HG02678 (cell line): ENCODE measurements at regions not wholly inside any gene's neighbourhood (a gene's known extent, or its start where the extent isn't known, plus 50 kb on each side); places are given as distances from the start of the nearest gene placed in this dataset.

ENCODE experiments used
- ATAC-seq: cut with Tn5 transposase; IDR thresholded peaks from one replicate; pipeline ENCODE4 v1.9.1; 2021; ENCODE audit warnings: mild to moderate bottlenecking, moderate library complexity; ENCODE audit not compliant: unreplicated experiment

DNA sequence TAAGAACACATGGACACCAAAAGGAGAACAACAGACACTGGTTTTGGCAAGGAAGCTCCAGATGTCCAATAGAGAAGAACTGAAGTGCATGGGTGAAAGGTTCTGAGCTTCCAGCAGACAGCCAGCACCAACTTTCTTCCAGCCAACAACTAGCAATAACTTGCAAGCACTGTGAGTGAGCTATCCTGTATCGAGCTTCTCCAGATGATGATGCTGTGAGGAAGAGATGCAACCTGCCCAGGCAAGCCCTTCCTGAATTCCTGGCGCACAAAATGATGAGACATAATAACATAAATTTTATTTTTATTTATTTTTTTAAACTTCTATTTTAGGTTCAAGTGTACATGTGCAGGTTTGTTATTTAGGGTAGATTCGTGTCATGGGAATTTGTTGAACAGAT, 692.1 kb downstream of the DNAJB9 start:
- no peak for ATAC-seq

DNA sequence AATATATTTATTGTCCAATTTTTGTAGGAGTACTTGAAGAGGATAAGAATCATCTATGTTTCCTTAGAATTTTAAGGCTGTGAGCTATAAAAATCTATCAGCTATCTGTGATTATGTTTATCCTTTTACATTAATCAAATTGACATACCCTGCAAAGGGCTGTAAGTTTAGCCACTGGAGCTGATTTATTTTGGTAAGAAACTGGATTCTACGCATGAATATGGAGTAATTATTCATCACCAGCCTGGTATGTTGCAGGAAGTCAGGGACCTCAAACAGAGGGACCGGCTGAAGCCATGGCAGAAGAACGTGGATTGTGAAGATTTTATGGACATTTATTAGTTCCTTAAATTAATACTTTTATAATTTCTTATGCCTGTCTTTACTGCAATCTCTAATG, 696.9 kb downstream of the DNAJB9 start:
- no peak for ATAC-seq

DNA sequence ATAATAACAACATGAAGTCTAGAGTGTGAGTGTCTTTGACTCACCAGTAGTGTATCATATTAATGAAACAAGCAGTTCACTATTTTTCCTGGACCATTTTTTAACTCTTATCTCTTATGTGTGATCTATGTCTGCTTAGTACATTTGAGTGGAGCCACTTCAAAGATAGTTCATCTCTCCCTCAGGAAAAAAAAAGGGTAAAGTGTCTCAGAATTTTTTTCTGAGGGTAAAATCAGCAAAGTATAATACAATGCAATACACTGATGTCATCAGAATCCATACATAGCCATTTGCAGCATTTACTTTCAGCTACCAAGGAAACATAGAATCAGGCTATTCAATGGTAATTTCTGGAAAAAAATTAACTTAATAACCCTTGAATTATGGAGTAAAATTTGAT, 706.7 kb downstream of the DNAJB9 start:
- ATAC-seq, result no peak

DNA sequence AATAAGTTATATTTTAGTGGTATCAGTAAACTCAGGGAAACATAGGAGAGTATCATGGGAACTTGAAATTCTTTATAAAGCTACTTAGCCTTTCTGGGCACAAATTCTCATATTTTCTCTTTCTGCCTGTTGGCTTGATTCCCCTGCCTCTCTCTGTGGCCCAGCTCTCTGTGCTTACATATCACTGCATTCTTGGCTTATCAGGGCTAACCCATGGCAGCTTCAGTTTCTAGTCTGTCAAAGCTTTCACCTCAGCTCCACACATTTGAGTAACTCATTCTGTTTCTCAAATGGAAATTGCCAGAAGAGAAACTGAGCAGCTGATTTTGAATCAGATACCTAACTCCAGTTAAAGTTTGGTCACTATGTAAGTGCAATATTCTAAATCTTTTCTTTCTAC, 713.1 kb downstream of the DNAJB9 start:
- ATAC-seq, result no peak

DNA sequence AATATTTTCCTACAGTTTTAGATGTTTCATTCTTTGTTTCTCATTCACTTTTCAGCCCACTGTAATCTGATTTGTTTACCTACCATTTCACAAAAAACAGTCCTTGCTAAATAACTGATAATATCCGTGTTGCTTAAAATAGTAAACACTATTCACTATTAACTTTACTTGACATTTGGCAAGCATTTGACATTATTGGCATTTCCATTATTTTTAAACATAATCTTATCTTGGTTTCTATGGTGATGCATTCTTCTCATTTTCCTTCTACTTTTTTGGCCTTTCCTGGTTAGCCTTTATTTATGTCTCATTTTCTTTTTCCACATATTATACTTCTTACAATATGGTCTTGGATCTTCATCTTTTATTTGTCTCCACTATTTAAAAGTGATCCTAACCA, 715.3 kb downstream of the DNAJB9 start:
- no peak for ATAC-seq

DNA sequence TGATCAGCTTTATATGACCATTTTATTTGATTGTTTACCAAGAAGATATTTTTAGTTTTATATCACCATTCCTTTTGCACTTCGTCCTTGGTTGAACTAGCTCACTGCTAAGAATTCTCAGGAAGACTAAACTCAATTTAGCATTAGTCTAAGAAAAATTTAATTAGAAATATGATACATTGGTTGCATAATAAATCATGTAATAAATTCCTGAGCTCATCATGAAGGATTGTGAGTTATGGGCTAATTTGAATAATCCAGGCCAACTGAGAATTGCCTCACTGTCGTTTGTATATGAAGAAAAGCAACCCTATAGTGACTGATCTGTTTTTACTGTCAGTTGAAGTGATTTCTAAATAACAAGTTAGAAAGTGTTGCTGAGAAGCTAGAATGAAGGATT, 725.5 kb downstream of the DNAJB9 start:
- ATAC-seq, result no peak

DNA sequence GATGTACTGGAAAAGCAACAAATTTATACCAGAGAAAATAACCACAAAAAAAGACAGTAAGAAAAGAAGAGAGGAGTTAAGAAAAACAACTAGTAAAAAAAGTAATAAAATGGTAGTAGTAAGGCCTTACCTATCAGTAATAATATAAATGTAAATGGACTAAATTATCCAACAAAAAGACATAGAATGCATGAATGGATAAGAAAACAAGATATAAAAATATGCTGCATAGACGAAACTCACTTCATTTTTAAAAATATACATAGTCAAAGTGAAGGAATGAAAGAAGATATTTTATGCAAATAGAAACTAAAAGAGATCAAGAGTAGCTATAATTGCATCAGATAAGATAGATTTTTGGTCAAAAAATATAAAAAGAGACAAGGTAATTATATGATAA, 739.1 kb downstream of the DNAJB9 start:
- no peak for ATAC-seq

DNA sequence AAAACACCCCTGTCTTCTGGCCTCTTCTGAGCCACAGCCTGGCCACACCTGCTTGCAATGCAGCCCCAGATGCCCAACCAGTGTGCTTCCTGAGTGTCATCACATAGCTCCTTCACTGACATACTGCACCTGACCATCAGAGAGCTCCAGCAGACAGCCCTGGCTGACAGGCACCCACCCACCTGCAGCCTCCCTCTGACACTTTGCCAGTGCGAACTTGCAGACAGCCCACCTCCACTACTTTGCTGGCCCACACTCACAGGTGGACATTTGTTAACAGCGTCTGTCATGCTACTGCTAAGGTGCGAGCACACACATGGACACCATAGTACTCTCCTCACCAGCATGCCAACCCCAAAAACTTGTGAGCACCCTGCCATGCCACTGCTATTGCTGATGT, 740.1 kb downstream of the DNAJB9 start:
- no peak for ATAC-seq

DNA sequence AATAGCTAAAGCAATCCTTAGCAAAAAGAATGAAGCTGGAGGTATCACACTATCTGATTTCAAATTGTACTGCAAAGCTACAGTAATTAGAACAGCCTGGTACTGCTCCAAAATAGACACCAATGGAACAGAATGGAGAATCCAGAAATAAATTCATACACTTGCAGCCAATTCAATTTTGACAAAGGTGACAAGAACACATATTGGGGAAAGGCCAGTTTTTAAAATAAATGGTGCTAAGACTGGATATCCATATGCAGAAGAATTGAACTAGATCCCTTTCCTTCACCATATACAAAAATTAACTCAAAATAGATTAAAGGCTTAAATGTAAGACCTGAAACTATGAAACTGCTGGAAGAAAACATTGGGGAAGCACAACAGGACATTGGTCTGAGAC, 748.5 kb downstream of the DNAJB9 start:
- no peak for ATAC-seq

DNA sequence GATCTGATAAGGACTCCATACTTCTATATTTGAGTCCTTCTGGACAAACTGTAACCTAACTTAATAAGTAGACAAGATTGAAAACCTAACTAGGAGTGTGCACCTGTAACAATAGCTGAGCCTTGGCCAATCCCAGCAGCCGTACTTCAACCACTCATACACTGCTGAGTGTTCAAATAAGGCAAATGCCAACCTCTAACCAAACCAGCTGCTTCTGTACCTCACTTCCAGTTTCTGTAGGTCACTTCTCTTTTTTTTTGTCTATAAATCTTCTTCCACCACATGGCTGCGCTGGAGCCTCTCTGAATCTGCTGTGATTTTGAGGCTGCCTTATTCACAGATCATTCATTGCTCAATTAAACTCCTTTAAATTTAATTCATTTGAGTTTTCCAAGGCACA, 753.2 kb downstream of the DNAJB9 start:
- ATAC-seq, result no peak

DNA sequence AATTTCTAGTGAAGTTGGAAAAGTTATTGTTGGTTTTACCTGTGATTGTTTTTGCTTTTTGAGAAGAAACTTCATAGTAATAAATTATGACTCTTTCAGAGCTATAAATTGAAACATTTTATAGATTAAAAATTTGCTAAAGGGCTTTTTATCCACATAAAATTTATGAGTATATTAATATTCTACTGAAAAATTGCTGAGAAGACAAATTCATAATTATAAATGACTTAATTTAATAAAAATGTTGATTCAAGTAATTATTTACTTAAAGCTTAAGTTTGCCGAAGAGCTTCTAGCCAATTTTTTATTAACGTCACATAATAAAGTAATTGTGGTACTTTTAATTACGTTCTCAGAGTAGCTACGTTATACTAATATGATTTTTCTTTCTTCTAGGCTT, 761.7 kb downstream of the DNAJB9 start:
- ATAC-seq, result no peak

DNA sequence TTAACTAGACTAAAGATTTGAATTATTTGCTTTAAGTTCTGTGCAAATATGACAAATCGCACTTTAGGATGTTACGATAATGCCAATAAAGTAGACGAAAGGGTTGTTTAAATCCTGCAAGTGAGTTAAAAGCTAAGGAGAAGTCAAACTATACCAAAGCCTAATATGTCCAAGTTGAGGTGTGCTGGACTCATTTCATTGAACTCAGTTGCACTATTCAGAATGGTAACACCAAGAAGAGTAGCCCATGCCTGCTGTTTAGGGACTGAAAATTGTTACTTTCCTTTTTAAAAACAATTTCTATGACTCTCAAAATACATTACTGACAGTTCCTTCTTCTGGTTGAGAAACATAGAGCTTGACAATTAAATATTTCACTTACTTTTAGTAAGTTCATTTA, 766.3 kb downstream of the DNAJB9 start:
- no peak for ATAC-seq

DNA sequence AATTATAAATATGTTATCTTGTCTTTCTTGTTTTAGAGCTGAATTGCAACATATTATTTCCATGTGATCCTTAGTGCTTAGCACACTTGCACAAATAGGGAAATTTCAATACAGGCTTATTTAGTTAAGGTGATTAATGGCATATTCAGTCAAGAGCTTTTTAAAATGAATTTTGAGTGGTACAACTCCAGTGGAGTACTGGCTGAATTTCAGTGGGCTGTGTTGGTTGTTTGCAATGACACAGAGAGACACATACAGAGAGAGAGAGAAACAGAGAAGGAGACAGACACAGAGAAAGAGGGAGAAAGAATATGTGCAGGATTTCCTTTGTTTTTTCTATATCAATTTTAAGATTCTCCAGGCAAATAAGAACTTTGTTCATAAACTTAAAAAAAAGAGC, 766.9 kb downstream of the DNAJB9 start:
- no peak for ATAC-seq

DNA sequence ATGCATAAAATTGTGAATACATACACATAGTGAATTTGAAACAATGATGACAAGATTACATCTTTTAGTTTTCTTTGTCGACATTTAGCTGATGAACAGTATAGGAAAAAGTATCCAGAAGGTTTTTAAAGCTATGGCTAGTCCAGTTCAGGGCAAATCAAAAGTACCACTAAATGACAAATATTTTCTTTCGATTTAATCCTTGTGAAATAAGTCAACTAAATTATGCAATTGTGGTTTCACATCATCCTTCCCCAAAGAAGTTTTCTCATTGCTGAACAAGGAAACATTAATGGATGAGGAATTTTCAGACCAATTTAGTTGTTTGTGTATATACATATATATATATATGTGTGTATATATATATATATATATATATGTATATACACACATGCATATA, 774.0 kb downstream of the DNAJB9 start:
- ATAC-seq, result no peak

DNA sequence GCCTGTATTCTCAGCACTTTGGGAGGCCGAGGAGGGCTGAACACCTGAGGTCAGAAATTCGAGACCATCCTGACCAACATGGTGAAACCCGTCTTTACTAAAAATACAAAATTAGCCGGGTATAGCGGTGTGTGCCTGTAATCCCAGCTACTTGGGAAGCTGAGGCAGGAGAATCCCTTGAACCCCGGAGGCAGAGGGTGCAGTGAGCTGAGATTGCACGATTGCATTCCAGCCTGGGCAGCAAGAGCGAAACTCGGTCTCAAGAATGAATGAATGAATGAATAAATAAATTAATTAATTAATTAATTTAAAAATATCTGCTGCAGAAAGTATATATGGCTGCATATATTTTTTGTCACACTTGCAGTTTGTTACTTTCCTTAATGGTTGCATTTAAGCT, 781.8 kb downstream of the DNAJB9 start:
- ATAC-seq, result no peak

DNA sequence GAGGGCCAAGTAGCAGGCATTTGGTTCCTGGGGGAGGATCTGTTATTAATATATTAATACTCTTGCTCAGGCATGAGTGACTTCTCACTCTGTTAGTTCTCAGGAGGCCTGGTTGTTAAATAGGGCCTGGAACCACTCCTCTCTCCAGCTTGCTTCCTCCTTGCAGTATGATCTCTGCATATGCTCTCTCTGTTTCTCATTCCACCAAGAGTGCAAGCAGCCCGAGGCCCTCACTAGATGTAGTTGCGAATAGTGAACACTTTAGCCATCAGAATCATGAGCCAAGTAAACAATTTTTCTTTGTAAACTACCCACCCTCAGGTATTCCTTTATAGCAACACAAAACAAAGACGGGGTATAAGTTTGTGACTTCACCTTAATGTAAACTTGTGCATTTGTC, 784.3 kb downstream of the DNAJB9 start:
- no peak for ATAC-seq

DNA sequence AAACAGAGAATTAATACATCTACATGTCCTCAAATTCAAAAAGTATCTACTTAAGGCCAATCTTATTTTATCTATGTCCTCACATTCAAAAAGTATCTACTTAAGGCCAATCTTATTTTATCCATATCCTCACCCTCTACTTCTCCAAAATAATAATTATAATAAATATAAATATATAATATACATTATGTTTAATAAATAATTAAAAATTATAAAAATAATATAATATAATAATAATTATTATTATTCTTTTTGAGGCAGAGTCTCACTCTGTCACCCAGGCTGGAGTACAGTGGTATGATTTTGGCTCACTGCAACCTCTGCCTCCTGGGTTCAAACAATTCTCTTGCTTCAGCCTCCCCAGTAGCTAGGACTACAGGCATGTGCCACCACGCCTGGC, 784.9 kb downstream of the DNAJB9 start:
- no peak for ATAC-seq

DNA sequence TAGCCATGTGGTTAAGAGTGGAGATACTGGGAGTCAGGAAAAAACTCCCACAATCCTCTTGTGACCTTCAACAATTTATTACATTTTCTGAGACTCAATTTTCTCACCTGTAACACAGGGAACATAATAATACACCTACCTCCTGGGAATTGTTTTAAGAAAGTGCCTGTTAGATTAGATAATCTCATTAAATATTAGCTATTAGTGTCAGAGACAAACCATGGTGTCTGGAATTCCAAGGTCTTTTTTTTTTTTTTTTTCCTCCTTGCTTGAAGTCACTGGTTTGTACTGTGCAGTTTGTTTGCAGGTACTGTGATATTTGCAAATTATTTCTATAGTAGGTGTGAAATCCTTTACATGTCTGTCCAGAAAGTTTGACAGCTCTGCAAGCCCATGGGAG, 806.1 kb downstream of the DNAJB9 start:
- no peak for ATAC-seq

DNA sequence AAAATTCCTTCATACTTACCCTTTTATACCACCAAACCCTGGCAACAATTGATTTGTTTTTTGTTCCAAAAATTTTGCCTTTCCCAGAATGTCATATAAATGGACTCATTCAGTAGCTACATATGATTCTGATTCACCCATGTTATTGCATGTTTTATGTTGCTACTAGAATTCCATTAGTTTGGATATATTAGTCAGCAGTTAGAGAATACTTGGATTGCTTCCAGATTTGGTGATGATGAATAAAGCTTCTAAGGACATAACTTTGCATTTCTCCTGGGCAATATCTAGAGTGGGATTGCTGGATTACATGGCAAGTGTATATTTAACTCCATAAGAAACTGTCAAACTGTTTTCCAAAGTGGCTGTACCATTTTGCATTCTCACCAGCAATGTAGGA, 806.9 kb downstream of the DNAJB9 start:
- ATAC-seq, result no peak

DNA sequence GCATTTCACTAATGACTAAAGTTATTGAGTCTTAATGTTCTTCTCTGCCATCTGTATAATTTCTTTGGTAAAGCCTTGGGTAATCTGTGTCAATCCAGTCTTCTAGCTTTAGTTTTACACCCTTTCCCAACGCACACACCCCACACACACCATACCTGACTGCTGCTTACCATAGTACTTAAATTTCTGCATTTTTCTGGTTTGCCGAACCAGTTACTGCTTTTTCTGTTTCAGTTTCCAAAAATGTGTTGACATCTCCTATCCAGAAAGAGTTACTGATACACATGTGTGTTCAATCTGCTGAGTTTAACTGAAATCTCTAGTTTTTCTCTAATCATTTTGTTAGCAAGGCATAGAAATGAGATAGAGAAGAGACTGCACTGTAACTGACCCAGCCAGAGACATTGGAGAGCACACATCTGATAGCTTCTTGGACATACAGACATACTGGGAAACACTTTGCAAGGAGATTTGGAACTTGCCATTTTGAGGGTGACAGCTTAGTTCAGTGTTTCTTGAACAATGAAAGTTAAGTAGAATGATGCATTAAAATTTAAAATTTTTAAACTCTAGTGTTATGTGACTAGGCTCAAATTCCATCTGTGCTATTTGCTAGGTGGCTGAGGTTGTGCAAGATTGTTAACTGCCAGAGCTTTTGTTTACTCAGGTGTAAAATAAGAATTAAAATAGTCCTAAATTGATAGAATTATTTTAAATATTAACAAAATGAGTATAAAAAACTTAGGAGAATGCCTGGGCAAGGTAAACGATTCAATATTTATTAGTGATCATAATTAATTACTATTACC, 807.6 kb downstream of the DNAJB9 start:
- no peak for ATAC-seq

DNA sequence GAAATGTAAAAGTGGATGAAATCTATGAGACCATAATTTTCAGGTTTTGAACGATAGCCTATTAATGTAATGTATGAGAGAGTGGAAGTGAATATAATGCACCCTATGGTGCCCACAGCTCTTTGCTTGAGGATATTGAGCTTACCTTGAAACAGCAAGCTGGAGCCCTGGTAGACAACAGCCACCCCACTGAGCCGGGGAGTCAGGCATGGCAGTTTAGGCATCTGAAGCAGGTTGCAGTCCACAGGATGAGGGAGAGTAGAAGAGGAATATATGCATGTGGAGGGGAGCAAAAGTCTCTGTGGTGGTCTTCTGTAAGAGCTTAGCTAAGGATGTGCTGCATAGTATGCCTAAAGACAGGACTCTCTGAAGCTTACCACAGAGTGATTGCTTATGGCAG, 817.3 kb downstream of the DNAJB9 start:
- ATAC-seq, result no peak

DNA sequence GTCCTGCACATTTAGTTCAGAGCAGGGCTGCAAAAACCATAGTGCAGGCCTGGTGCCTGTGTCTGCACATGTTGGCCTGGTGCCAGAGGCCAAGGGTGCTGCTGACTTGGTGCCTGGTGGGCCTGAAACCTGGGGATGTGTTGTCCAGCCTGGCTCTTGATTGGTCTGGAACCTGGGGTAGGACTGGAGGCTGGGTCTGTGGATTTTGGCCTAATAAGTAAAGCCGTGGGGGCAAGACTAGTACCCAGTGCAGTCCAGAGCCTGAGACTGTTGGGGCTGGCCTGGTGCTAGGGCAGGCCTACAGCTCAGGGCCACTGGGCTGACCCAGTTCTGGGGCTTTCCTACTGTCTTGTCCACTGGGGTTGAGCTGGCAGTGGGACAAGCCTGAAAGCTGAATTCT, 817.9 kb downstream of the DNAJB9 start:
- no peak for ATAC-seq

DNA sequence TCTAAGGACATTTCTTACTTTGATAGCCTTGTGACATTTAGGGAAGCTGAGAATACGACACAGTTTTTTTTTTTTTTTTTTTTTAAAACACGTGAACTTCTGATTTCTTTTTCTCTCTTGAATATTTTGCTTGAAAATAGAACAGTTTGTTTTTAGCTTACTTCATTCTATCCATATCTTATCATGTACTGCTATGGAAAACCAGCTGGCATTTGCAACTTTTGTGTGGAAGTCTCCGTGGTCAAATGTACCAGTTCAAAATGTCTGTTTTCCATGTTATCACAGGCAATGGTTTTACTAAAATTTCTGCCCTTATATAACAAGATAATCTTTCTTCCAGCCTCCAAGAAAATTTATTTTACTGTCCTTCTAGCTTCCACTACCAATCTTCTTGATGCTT, 821.6 kb downstream of the DNAJB9 start:
- no peak for ATAC-seq
